ENCODE measurements at regions not wholly inside any gene's neighbourhood (a gene's known extent, or its start where the extent isn't known, plus 50 kb on each side); places are given as distances from the start of the nearest gene placed in this dataset.

GRCh38 chr7:82633592-82633991, 190.0 kb upstream of the CACNA2D1 start:
- TF ChIP-seq POLR2A (IDR thresholded peaks at IDR 0.05) = no peak
- TF ChIP-seq CTCF (IDR thresholded peaks at IDR 0.05) = no peak
